WTC11 (cell line): ENCODE measurements at regions not wholly inside any gene's neighbourhood (a gene's known extent, or its start where the extent isn't known, plus 50 kb on each side); places are given as distances from the start of the nearest gene placed in this dataset.

ENCODE experiments used
- ATAC-seq: fragments of 200-7000 bp; cut with Tn5 transposase; 2 replicates; pipeline ENCODE4 v1.10.0; 2021; ENCODE audit warnings: mild to moderate bottlenecking, moderate library complexity
- CTCF ChIA-PET: fragments of 300-600 bp; sonication (Branson Sonifier 250); formaldehyde crosslinking; loops from one replicate; lab custom pipeline; 2021; ENCODE audit warnings: antibody characterized with exemption; lab: Charles Lee
- POLR2A ChIA-PET: fragments of 350-600 bp; sonication (Branson Sonifier 250); formaldehyde crosslinking; loops from one replicate; lab custom pipeline; 2021; ENCODE audit warnings: antibody characterized with exemption; lab: Charles Lee
- DNase-seq: peaks from one replicate; pipeline ENCODE4 v3.0.0; 2021; ENCODE audit warnings: low spot score
- H3K27ac Mint-ChIP-seq: 2 replicates; pipeline ENCODE4 v1.8.0; 2021; ENCODE audit warnings: mixed read lengths
- H3K27me3 Mint-ChIP-seq: 2 replicates; pipeline ENCODE4 v1.8.0; 2021; ENCODE audit warnings: low read depth, mild to moderate bottlenecking, moderate library complexity, mixed read lengths
- H3K36me3 Mint-ChIP-seq: 2 replicates; pipeline ENCODE4 v1.8.0; 2021; ENCODE audit warnings: mixed read lengths
- H3K4me1 Mint-ChIP-seq: 2 replicates; pipeline ENCODE4 v1.8.0; 2022; ENCODE audit warnings: mixed read lengths
- H3K4me3 Mint-ChIP-seq: 2 replicates; pipeline ENCODE4 v1.8.0; 2021; ENCODE audit warnings: mild to moderate bottlenecking, moderate library complexity, mixed read lengths
- H3K9me3 Mint-ChIP-seq: 2 replicates; pipeline ENCODE4 v1.8.0; 2021; ENCODE audit warnings: mixed read lengths
- ETV6 ChIP-seq: sonication (generic); formaldehyde crosslinking; IDR thresholded peaks from 2 replicates; pipeline ENCODE4 v1.8.1; 2022; ENCODE audit warnings: mild to moderate bottlenecking, missing genetic modification reagents
- FOXK1 ChIP-seq: sonication (generic); formaldehyde crosslinking; IDR thresholded peaks from 2 replicates; pipeline ENCODE4 v1.8.0; 2022; ENCODE audit warnings: mild to moderate bottlenecking, moderate library complexity, missing genetic modification reagents
- IRF1 ChIP-seq: sonication (generic); formaldehyde crosslinking; IDR thresholded peaks from 2 replicates; pipeline ENCODE4 v1.8.0; 2023; ENCODE audit warnings: missing genetic modification reagents
- MLX ChIP-seq: sonication (generic); formaldehyde crosslinking; IDR thresholded peaks from 2 replicates; pipeline ENCODE4 v1.8.1; 2023; ENCODE audit warnings: mild to moderate bottlenecking, missing genetic modification reagents, moderate library complexity
- MXD4 ChIP-seq: fragments of 250-450 bp; sonication (Bioruptor Pico); IDR thresholded peaks from 2 replicates; pipeline ENCODE4 v1.8.0; 2021; ENCODE audit warnings: mild to moderate bottlenecking, moderate library complexity, borderline replicate concordance
- MYBL2 ChIP-seq: sonication (generic); formaldehyde crosslinking; IDR thresholded peaks from 2 replicates; pipeline ENCODE4 v1.8.1; 2023; ENCODE audit warnings: mild to moderate bottlenecking, moderate library complexity, missing genetic modification reagents
- NFYB ChIP-seq: sonication (generic); formaldehyde crosslinking; conservative IDR thresholded peaks from 2 replicates; pipeline ENCODE4 v1.8.0; 2022; ENCODE audit warnings: low read depth, missing genetic modification reagents
- PRDM15 ChIP-seq: sonication (generic); formaldehyde crosslinking; IDR thresholded peaks from 2 replicates; pipeline ENCODE4 v1.8.0; 2022; ENCODE audit warnings: missing genetic modification reagents
- PRRX2 ChIP-seq: fragments of 250-450 bp; sonication (Bioruptor Pico); IDR thresholded peaks from 2 replicates; pipeline ENCODE4 v1.8.0; 2021; ENCODE audit warnings: mild to moderate bottlenecking
- RELA ChIP-seq: sonication (generic); formaldehyde crosslinking; IDR thresholded peaks from 2 replicates; pipeline ENCODE4 v1.8.1; 2022; ENCODE audit warnings: missing genetic modification reagents, mild to moderate bottlenecking, borderline replicate concordance
- RORB ChIP-seq: fragments of 250-450 bp; sonication (Bioruptor Pico); IDR thresholded peaks from 2 replicates; pipeline ENCODE4 v1.9.0; 2021; ENCODE audit warnings: mild to moderate bottlenecking
- STAT6 ChIP-seq: sonication (generic); formaldehyde crosslinking; conservative IDR thresholded peaks from 2 replicates; pipeline ENCODE4 v1.8.1; 2023; ENCODE audit warnings: mild to moderate bottlenecking, low read depth, missing genetic modification reagents, moderate library complexity
- USF2 ChIP-seq: sonication (generic); formaldehyde crosslinking; IDR thresholded peaks from 2 replicates; pipeline ENCODE4 v1.8.1; 2023; ENCODE audit warnings: mild to moderate bottlenecking, missing genetic modification reagents, moderate library complexity
- ZBTB21 ChIP-seq: sonication (generic); formaldehyde crosslinking; IDR thresholded peaks from 2 replicates; pipeline ENCODE4 v1.8.1; 2023; ENCODE audit warnings: mild to moderate bottlenecking, missing genetic modification reagents, borderline replicate concordance
- ZBTB43 ChIP-seq: sonication (generic); formaldehyde crosslinking; IDR thresholded peaks from 2 replicates; pipeline ENCODE4 v1.8.1; 2023; ENCODE audit warnings: mild to moderate bottlenecking, missing genetic modification reagents
- ZNF121 ChIP-seq: sonication (generic); formaldehyde crosslinking; IDR thresholded peaks from 2 replicates; pipeline ENCODE4 v1.8.0; 2023; ENCODE audit warnings: missing genetic modification reagents
- ZNF416 ChIP-seq: fragments of 250-450 bp; sonication (Bioruptor Pico); IDR thresholded peaks from 2 replicates; pipeline ENCODE4 v1.9.0; 2021; ENCODE audit warnings: mild to moderate bottlenecking, inconsistent platforms
- ZNF671 ChIP-seq: fragments of 250-450 bp; sonication (Bioruptor Pico); IDR thresholded peaks from 2 replicates; pipeline ENCODE4 v1.8.0; 2021; ENCODE audit warnings: mild to moderate bottlenecking
- ZSCAN18 ChIP-seq: fragments of 250-450 bp; sonication (Bioruptor Pico); IDR thresholded peaks from 2 replicates; pipeline ENCODE4 v2.1.2; 2022; ENCODE audit warnings: mild to moderate bottlenecking, moderate library complexity

GRCh38 chr2:111235192-111236015, 114.7 kb downstream of the BCL2L11 start (continued):
- no peak for TF ChIP-seq PRDM15 (CRISPR knock-in tag)
- no peak for TF ChIP-seq ZNF121
- TF ChIP-seq RELA (CRISPR knock-in tag) = no peak
- TF ChIP-seq IRF1 (CRISPR knock-in tag) = no peak
- TF ChIP-seq STAT6 (CRISPR knock-in tag) = no peak
- no peak for TF ChIP-seq MLX (CRISPR knock-in tag)
- TF ChIP-seq MYBL2 (CRISPR knock-in tag) = no peak
- no peak for TF ChIP-seq RORB
- TF ChIP-seq, all 79 proteins: peak for 0

- TF ChIP-seq STAT6 (CRISPR knock-in tag) (no peak), MXD4 (CRISPR knock-in tag) (no peak), USF2 (CRISPR knock-in tag) (no peak), PRRX2 (CRISPR knock-in tag) (no peak), MYBL2 (CRISPR knock-in tag) (no peak), ETV6 (no peak), ZNF416 (CRISPR knock-in tag) (no peak), ZNF121 (no peak), ZNF671 (CRISPR knock-in tag) (no peak), ZSCAN18 (CRISPR knock-in tag) (no peak), RORB (no peak), ZBTB43 (CRISPR knock-in tag) (no peak), NFYB (no peak), ZBTB21 (CRISPR knock-in tag) (no peak), FOXK1 (CRISPR knock-in tag) (no peak)
- Mint-ChIP-seq H3K27me3 (no peaks in the 10 kb centered on the region), H3K27ac (no peak overlapping the region), H3K36me3 (no peaks in the 10 kb centered on the region), H3K4me1 (no peaks in the 10 kb centered on the region), H3K9me3 (peaks cover 28% of the 10 kb centered on the region), H3K4me3 (no peak overlapping the region)
- ChIA-PET POLR2A (no interaction called here), CTCF (no interaction called here)
- DNase-seq (no peak), ATAC-seq (no peak)
These were observed 115.3 kb downstream of the BCL2L11 start for GRCh38 chr2:111236025-111236424.
